Small intestine (tissue), 7 donors: ENCODE measurements at regions not wholly inside any gene's neighbourhood (a gene's known extent, or its start where the extent isn't known, plus 50 kb on each side); places are given as distances from the start of the nearest gene placed in this dataset.
"Not testable (repeated sequence)": the region's sequence is repeated elsewhere in the genome, so short reads cannot be mapped to it uniquely, and the experiment has no call there.

Experiments
- DNase-seq, 2 donors: peaks; one replicate each; pipeline versions ENCODE4 v3.0.0 to v3.0.0-alpha.2; 2013
- FAIRE-seq: peaks from 2 replicates; lab custom pipeline; 2012; peaks lifted over from hg19 to GRCh38; lab: Jason Lieb, UNC
- H3K27ac ChIP-seq, 3 donors: one replicate each; pipeline ENCODE4 v1.5.1; 2013; ENCODE audit warnings: low read length in 2 of 3, mild to moderate bottlenecking in 2 of 3, control low read depth in 1 of 3, inconsistent platforms in 1 of 3, low read depth in 1 of 3, moderate library complexity in 1 of 3
- H3K27me3 ChIP-seq, 3 donors: one replicate each; pipeline ENCODE4 v1.6.1; 2013; ENCODE audit warnings: low read length in 3 of 3, inconsistent platforms in 1 of 3; ENCODE audit not compliant: control insufficient read depth in 3 of 3, insufficient read depth in 3 of 3
- H3K36me3 ChIP-seq, 3 donors: one replicate each; pipeline ENCODE4 v1.6.1; 2013; ENCODE audit warnings: low read length in 3 of 3, inconsistent platforms in 1 of 3, low read depth in 1 of 3, mild to moderate bottlenecking in 1 of 3, moderate library complexity in 1 of 3; ENCODE audit not compliant: control insufficient read depth in 3 of 3, insufficient read depth in 2 of 3
- H3K4me1 ChIP-seq, 3 donors: one replicate each; pipeline ENCODE4 v1.6.1; 2013; ENCODE audit warnings: low read length in 2 of 3, inconsistent platforms in 1 of 3, low read depth in 1 of 3, mild to moderate bottlenecking in 1 of 3, moderate library complexity in 1 of 3; ENCODE audit not compliant: control insufficient read depth in 3 of 3, insufficient read depth in 2 of 3
- H3K4me3 ChIP-seq, 3 donors: one replicate each; pipeline ENCODE4 v1.5.1; 2013; ENCODE audit warnings: low read length in 3 of 3, control low read depth in 1 of 3, inconsistent platforms in 1 of 3, low read depth in 1 of 3, mild to moderate bottlenecking in 1 of 3, moderate library complexity in 1 of 3
- H3K9me3 ChIP-seq, 2 donors: one replicate each; pipeline ENCODE4 v1.6.1; 2013; ENCODE audit warnings: low read depth in 1 of 2, low read length in 1 of 2; ENCODE audit not compliant: control insufficient read depth in 2 of 2, insufficient read depth in 1 of 2
- WGBS, 3 donors: extraction: QIAGEN DNeasy Blood & Tissue Kit; methylation state at CpG; one replicate each; pipeline ENCODE4 v1.1.7; 2013; 5-methylcytosine and 5-hydroxymethylcytosine counted together
- donor health status: healthy with polysubstance abuse.
- donor health status: control.
- donor health status: control.
- donor health status: Bipolar disorder and iron deficiency.
- donor health status: healthy.

- DNase-seq, FAIRE-seq, H3K9me3 ChIP-seq, H3K4me1 ChIP-seq, H3K36me3 ChIP-seq, H3K27me3 ChIP-seq, H3K27ac ChIP-seq, H3K4me3 ChIP-seq: not testable (repeated sequence)
- 81 to 89% (median 88%) methylated on average over 13 of the region's 13 CpGs for WGBS, 3 donors
These were observed 699.8 kb downstream of the XPNPEP1 start for GRCh38 chr10:109223533-109223932.

DNA sequence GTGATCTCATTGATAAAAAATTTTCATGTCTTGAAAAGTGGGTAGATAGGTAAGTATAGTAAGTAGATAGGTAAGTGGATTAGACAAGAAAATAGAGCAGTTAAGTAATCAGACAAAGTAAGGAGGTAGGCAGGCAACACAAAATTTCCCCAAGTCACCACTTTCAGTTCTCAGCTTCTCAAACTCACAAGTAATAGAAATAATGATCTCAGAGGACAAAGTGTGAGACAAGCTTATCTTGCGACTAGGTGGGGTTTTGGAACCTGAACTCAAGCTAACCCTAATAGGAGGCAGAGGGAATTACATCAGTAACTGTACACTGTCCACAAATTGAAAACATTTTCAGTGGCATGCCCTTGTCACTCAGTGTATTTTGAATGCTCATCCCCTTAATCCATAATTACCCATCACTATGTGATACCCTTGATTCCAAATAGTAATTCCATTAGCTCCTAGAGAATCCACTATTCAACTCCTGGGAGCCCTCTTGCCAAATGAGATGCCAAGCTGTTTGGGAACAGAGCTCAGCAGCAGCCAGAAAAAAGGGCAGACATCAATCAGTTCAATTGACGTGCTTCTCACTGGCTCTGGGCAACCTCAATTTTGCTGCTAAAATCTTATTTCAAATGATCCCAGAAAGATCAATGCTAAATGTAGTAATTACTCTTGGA lies 703.2 kb downstream of the XPNPEP1 start:
- Histone ChIP-seq H3K4me1 (no peaks in the 10 kb centered on the region), H3K36me3 (no peaks in the 10 kb centered on the region), H3K4me3 (no peak overlapping the region), H3K27me3 (peaks cover 0 to 2% (median 0%) of the 10 kb centered on the region in 3 donors), H3K27ac (no peak overlapping the region), H3K9me3 (no peaks in the 10 kb centered on the region)
- 47 to 77% (median 72%) methylated on average over 2 of the region's 2 CpGs for WGBS, 3 donors
- DNase-seq (peak in 1 of 2 donors; percentile 20), FAIRE-seq (no peak)

GRCh38 chr10:109218207-109218606 lies 705.1 kb downstream of the XPNPEP1 start:
- no peak overlapping the region for H3K4me3 ChIP-seq
- WGBS, 3 donors = 80 to 87% (median 84%) methylated on average over 2 of the region's 2 CpGs
- no peaks in the 10 kb centered on the region for H3K4me1 ChIP-seq
- H3K27ac ChIP-seq = no peak overlapping the region
- no peaks in the 10 kb centered on the region for H3K9me3 ChIP-seq
- DNase-seq (no peak), FAIRE-seq (no peak)
- peaks cover 0 to 2% (median 0%) of the 10 kb centered on the region in 3 donors for H3K27me3 ChIP-seq
- no peaks in the 10 kb centered on the region for H3K36me3 ChIP-seq

GRCh38 chr10:109215291-109216075 lies 707.8 kb downstream of the XPNPEP1 start:
- WGBS, 3 donors = 62 to 72% (median 63%) methylated on average over 3 of the region's 3 CpGs
- no peak overlapping the region for H3K4me3 ChIP-seq
- H3K9me3 ChIP-seq = no peaks in the 10 kb centered on the region
- H3K4me1 ChIP-seq = no peaks in the 10 kb centered on the region
- no peak for FAIRE-seq
- peaks cover 0 to 2% (median 0%) of the 10 kb centered on the region in 3 donors for H3K27me3 ChIP-seq
- no peaks in the 10 kb centered on the region for H3K36me3 ChIP-seq
- DNase-seq = no peak
- H3K27ac ChIP-seq = no peak overlapping the region

DNA sequence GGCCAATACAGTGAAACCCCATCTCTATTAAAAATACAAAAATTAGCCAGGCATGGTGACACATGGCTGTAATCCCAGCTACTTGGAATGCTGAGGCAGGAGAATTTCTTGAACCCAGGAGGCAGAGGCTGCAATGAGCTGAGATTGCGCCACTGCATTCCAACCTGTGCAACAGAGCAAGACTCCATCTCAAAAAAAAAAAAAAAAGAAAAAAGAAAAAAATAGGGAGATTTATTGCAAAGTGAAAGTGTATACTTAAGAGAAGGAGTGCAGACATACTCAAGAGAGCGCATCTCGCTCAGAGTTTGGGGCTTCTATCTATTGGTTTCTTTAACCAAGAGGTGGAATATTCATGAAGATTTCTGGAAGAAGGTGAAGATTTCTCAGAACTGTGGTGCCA lies 708.4 kb downstream of the XPNPEP1 start:
- not testable (repeated sequence) for DNase-seq, H3K36me3 ChIP-seq, H3K4me3 ChIP-seq, H3K9me3 ChIP-seq, FAIRE-seq, H3K27me3 ChIP-seq, H3K4me1 ChIP-seq, H3K27ac ChIP-seq
- WGBS, 3 donors = 87 to 93% (median 92%) methylated on average over 3 of the region's 3 CpGs

DNA sequence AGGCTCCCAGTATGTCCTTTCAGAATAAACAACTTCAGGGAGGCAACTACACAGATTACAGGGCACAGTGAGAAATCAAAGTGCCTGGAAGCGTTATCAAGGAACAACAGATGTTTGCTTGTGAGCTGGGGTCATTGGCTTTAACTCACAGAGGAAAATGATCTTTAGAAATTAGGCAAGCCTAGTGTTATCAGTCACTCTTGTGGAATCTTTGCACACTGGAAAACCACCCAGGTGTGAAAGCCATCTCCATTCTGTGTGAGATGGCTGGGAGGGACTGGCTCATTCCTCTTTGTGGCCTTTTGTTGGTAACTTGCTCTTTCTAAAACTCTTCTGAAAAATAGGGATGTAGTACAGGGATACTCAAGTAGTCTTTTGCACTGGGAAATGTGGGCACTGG lies 716.0 kb downstream of the XPNPEP1 start:
- H3K36me3 ChIP-seq = no peaks in the 10 kb centered on the region
- H3K9me3 ChIP-seq = no peaks in the 10 kb centered on the region
- no peak for DNase-seq
- no peak overlapping the region for H3K4me3 ChIP-seq
- H3K27me3 ChIP-seq = no peaks in the 10 kb centered on the region
- H3K27ac ChIP-seq = no peak overlapping the region
- H3K4me1 ChIP-seq = no peaks in the 10 kb centered on the region
- no peak for FAIRE-seq
- WGBS, 3 donors = 14 to 49% (median 33%) methylated on average over 1 of the region's 1 CpG

DNA sequence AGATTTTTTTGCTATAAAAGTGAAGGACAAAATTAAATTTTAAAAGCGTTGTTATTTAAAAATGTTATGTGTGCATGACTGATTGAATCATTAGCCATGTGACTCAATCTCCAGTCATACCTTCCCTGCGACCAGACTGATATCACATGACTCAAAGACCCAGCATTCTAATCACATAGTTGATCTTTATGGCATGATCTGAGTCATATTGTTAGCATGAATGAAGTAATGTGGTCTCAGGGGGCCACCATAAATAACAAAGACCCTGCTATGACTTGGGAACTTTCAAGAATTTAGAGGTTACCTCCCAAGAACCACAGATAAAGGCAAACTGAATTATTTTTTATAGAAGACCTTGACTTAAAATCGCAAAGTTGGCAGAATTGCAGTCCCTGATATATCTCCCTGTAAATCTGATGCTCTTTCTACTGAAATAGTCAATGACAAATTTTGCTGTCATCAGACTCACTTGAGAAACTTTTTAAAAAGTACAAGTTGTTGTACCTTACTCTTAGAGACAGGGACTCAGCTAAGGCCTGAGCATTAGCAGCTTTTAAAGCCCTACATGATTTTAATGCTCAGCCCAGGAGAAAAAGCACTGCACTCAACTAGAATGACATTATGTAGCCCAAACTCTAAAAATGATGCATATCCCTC lies 717.3 kb downstream of the XPNPEP1 start:
- Histone ChIP-seq H3K27me3 (no peaks in the 10 kb centered on the region), H3K36me3 (no peaks in the 10 kb centered on the region), H3K27ac (no peak overlapping the region), H3K4me1 (no peaks in the 10 kb centered on the region), H3K4me3 (no peak overlapping the region), H3K9me3 (no peaks in the 10 kb centered on the region)
- FAIRE-seq (no peak), DNase-seq (peak in 1 of 2 donors; percentile 34)
- 56 to 65% (median 62%) methylated on average over 3 of the region's 3 CpGs for WGBS, 3 donors

DNA sequence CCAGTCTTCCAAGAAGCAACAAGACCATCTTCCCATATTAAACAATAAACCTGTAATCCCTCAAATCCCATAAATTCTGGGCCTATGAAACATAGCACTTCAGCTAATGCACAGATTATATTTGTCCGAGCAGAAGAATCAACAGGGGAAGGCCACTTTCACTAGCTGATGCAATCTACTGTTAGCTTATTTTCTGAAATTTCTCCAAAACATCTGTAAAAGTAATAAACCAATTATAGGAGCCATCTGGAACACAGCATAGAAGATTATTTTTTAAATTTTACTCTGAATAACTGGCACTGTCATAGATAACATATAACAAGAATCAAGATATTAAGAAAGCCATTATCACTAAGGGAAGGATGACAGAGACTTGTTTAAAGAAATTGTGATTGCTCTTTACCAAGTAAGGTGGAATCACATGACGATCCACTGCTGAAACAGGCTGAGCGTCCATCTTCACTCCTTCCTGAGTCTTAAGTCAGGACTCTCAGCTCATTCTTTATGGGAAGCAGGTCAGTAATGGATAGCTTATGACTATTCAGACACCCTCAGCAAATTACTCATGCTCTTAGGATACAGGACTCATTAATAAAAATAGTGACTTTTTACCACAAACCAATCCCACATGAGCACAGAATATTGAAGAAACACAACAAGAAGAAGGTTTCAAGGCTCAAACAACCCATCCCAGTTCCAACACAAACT lies 719.5 kb downstream of the XPNPEP1 start:
- H3K27ac ChIP-seq = no peak overlapping the region
- no peaks in the 10 kb centered on the region for H3K36me3 ChIP-seq
- H3K4me3 ChIP-seq = no peak overlapping the region
- no peak for DNase-seq
- WGBS, 3 donors = 73 to 75% (median 74%) methylated on average over 3 of the region's 3 CpGs
- no peaks in the 10 kb centered on the region for H3K9me3 ChIP-seq
- H3K4me1 ChIP-seq = no peaks in the 10 kb centered on the region
- FAIRE-seq = no peak
- H3K27me3 ChIP-seq = no peaks in the 10 kb centered on the region
